Tibial artery (tissue), 4 donors: ENCODE measurements at regions not wholly inside any gene's neighbourhood (a gene's known extent, or its start where the extent isn't known, plus 50 kb on each side); places are given as distances from the start of the nearest gene placed in this dataset.

Source experiments
- DNase-seq, 2 donors: peaks; one replicate each; pipeline ENCODE4 v3.0.0-alpha.2; 2019
- H3K27ac ChIP-seq, 2 donors: fragments of 200-600 bp; sonication (generic) in 1 of 2; 1 replicate in 1 of 2; 2 replicates in 1 of 2; pipeline ENCODE4 v1.5.1; 2018 to 2019; ENCODE audit warnings: mild to moderate bottlenecking in 1 of 2
- H3K27me3 ChIP-seq, 2 donors: fragments of 200-600 bp; sonication (generic) in 1 of 2; one replicate each; pipeline versions ENCODE4 v1.5.1 to v1.6.0; 2016 to 2019
- H3K36me3 ChIP-seq, 3 donors: fragments of 200-600 bp; sonication (generic) in 2 of 3; one replicate each; pipeline ENCODE4 v1.5.1; 2016 to 2019; ENCODE audit warnings: mild to moderate bottlenecking in 2 of 3
- H3K4me1 ChIP-seq, 4 donors: fragments of 200-600 bp; sonication (generic) in 2 of 4; 1 replicate in 3 of 4; 2 replicates in 1 of 4; pipeline ENCODE4 v1.5.1; 2016 to 2019
- H3K4me3 ChIP-seq, 2 donors: fragments of 200-600 bp; sonication (generic) in 1 of 2; 1 replicate in 1 of 2; 2 replicates in 1 of 2; pipeline ENCODE4 v1.5.1; 2018 to 2019; ENCODE audit warnings: mild to moderate bottlenecking in 2 of 2
- H3K9me3 ChIP-seq, 3 donors: fragments of 200-600 bp; sonication (generic) in 1 of 3; one replicate each; pipeline ENCODE4 v1.5.1; 2016 to 2019
- intact Hi-C: fragments of 100-400 bp; cut with DNase I; formaldehyde crosslinking; loops from one replicate; pipeline ENCODE4 v1.15.0; 2023; ENCODE audit warnings: low total_unique reads
- TF ChIP-seq, protein P1 (sequence below), 2 experiments: fragments of 200-600 bp in 1 of 2; fragments of 450-650 bp in 1 of 2; IDR thresholded peaks; one replicate each; pipeline ENCODE4 v1.5.1; 2017 to 2019; ENCODE audit warnings: antibody characterized with exemption in 2 of 2, mild to moderate bottlenecking in 1 of 2, moderate library complexity in 1 of 2

DNA sequence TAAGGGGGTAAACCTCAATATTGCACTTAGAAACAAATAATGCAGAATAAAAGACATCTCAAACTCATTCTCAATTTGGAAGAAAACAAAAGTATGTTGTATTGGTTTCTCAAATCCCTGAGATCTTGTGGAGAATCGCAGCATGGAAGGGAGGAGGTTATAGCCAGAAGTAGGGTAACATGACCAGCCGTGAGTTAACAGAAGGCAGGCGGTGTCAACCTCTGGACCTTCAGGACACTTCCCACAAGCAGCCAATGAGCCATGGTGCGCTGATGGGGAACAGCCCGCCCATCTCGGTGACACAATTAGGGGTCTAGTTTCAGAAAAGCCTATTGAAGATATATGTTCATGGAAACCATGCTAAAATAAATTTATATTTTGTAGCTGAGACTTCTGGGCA lies 98.4 kb downstream of the ALDH8A1 start:
- TF ChIP-seq, protein P1, sequence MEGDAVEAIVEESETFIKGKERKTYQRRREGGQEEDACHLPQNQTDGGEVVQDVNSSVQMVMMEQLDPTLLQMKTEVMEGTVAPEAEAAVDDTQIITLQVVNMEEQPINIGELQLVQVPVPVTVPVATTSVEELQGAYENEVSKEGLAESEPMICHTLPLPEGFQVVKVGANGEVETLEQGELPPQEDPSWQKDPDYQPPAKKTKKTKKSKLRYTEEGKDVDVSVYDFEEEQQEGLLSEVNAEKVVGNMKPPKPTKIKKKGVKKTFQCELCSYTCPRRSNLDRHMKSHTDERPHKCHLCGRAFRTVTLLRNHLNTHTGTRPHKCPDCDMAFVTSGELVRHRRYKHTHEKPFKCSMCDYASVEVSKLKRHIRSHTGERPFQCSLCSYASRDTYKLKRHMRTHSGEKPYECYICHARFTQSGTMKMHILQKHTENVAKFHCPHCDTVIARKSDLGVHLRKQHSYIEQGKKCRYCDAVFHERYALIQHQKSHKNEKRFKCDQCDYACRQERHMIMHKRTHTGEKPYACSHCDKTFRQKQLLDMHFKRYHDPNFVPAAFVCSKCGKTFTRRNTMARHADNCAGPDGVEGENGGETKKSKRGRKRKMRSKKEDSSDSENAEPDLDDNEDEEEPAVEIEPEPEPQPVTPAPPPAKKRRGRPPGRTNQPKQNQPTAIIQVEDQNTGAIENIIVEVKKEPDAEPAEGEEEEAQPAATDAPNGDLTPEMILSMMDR (IDR thresholded peaks at IDR 0.05), result no peak
- H3K4me1 ChIP-seq, result no peaks in the 10 kb centered on the region
- no peak overlapping the region for H3K27ac ChIP-seq
- no peaks in the 10 kb centered on the region for H3K36me3 ChIP-seq
- no peaks in the 10 kb centered on the region for H3K27me3 ChIP-seq
- DNase-seq, result no peak
- no peak overlapping the region for H3K4me3 ChIP-seq
- H3K9me3 ChIP-seq, result no peaks in the 10 kb centered on the region
- intact Hi-C loops, result no loop called here

DNA sequence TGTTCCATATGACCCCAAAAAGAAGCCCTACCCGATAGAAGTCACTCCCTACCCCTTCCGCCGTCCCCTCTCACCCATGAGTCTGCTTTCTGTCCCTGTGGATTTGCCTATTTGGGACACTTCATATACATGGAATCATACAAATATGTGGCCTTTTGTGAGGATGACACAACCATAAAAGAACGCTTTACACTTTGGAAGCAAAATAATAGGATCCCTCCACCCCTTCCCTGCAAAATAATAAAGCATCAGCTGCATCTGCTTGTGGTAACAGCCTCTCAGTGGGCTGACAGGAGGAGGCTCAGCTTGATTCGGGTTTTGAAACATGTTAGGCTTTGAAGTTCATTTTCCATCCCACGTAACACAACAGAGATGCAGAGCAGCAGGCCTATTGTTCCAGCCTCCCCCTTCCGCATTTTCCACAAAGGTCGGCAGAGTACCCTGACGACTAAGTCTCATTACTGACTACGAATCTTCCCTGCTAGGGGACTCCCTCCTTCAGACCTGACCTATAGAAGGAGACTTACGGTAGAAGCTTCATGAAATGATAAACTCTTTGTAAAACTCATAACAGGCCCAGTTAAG lies 99.1 kb downstream of the ALDH8A1 start:
- no peaks in the 10 kb centered on the region for H3K36me3 ChIP-seq
- H3K27me3 ChIP-seq, result no peaks in the 10 kb centered on the region
- H3K4me3 ChIP-seq, result no peak overlapping the region
- H3K9me3 ChIP-seq, result no peaks in the 10 kb centered on the region
- TF ChIP-seq, protein P1 (IDR thresholded peaks at IDR 0.05), result no peak
- no peak for DNase-seq
- H3K4me1 ChIP-seq, result no peaks in the 10 kb centered on the region
- intact Hi-C loops, result no loop called here
- H3K27ac ChIP-seq, result no peak overlapping the region

DNA sequence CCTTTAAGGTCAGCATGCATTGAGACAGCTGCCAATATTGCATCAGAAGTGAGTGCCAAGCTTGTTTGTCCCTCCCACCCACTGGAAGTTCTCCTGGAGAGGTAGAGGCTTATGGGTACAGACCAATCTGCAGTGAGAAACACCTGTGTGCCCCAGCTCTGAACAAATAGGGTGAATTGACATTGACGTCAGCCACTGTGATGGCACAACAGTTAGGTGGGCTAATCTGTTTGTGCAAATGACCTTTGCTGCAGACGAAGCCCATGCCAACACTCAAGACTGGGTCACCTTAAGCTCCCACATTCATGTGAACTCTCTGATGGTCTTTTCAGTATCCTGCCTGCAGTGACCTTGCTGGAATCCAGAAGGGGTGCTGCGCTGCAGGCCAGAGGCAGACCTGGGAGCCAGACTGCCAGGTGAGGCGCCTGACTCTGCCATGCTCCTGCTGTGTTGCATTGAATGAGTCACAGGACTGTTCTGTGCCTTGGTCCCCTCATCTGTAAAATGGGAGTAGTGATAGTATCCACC lies 99.9 kb downstream of the ALDH8A1 start:
- Histone ChIP-seq H3K27ac (no peak overlapping the region), H3K4me3 (no peak overlapping the region)
- TF ChIP-seq, protein P1 (IDR thresholded peaks at IDR 0.05), result no peak

DNA sequence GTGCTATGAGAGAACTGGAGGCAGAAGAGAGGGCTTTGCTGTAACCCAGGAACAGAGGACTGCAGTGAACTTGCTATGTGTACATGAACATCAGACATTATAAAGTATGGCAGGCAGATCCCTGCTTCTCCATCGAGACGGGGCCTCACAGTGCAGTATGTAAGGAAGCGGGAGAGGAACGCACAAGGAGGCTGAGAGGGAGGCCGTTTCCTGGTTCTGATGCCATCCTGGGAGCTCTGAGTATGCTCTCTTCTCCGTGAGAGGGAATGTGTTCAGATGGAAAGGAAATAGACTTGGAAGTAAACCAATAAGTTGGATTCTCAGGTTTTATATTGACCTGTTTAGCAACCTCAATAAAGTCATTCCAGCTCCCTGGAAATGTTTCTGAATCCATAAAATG lies 101.8 kb downstream of the ALDH8A1 start:
- Histone ChIP-seq H3K27ac (no peak overlapping the region), H3K9me3 (no peaks in the 10 kb centered on the region), H3K4me1 (no peaks in the 10 kb centered on the region), H3K36me3 (no peaks in the 10 kb centered on the region), H3K27me3 (no peaks in the 10 kb centered on the region), H3K4me3 (no peak overlapping the region)
- DNase-seq, result no peak
- intact Hi-C loops, result no loop called here
- TF ChIP-seq, protein P1 (IDR thresholded peaks at IDR 0.05), result no peak

More for the DNA sequence above, 99.9 kb downstream of the ALDH8A1 start:
- intact Hi-C loops, result no loop called here
- no peaks in the 10 kb centered on the region for H3K36me3 ChIP-seq
- no peak for DNase-seq
- no peaks in the 10 kb centered on the region for H3K27me3 ChIP-seq
- H3K9me3 ChIP-seq, result no peaks in the 10 kb centered on the region
- H3K4me1 ChIP-seq, result no peaks in the 10 kb centered on the region

DNA sequence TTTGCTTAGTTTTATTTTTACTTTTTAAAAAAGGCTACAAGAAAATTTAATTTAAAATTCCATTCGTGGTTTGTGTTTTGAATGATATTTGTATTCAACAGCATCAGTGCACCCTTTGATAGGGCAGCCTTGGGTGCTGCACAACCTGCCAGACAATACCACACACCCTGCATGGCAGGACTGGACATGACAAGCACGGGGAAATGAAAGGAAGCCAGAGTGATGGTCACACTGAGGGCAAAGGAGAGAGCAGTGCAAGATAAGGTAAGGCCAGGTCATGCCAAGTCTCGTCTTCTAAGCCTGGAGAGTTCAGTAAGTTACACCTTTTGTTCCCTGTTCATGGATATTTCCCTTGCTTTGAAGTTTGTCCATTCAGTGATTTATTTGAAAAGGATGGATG lies 103.0 kb downstream of the ALDH8A1 start:
- Histone ChIP-seq H3K36me3 (no peaks in the 10 kb centered on the region), H3K4me3 (no peak overlapping the region), H3K9me3 (no peaks in the 10 kb centered on the region), H3K27me3 (no peaks in the 10 kb centered on the region), H3K4me1 (no peaks in the 10 kb centered on the region), H3K27ac (no peak overlapping the region)
- DNase-seq, result no peak
- TF ChIP-seq, protein P1 (IDR thresholded peaks at IDR 0.05), result no peak
- intact Hi-C loops, result no loop called here

DNA sequence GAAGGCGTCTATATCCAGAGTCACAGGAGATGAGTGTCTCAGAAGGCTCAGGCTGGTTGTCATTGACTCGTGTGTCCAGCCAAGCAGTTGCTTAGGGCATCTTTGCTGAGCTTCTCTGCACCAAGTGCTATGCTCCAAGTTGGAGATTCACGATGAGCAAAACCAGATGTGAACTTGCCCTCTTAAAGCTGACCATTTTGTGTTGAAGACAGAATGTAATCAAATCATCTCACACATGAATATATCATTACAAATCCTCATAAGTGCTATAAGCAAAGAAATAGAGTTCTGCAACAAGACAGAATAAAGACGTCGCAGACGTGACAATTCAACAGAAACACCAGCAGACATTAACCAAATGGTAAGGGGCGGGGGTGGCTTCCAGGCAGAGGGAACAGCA lies 103.9 kb downstream of the ALDH8A1 start:
- H3K4me1 ChIP-seq, result no peaks in the 10 kb centered on the region
- TF ChIP-seq, protein P1 (IDR thresholded peaks at IDR 0.05), result no peak
- intact Hi-C loops, result no loop called here
- no peaks in the 10 kb centered on the region for H3K27me3 ChIP-seq
- H3K27ac ChIP-seq, result no peak overlapping the region
- no peaks in the 10 kb centered on the region for H3K9me3 ChIP-seq
- no peak overlapping the region for H3K4me3 ChIP-seq
- DNase-seq, result no peak
- no peaks in the 10 kb centered on the region for H3K36me3 ChIP-seq
